ENCODE measurements at regions not wholly inside any gene's neighbourhood (a gene's known extent, or its start where the extent isn't known, plus 50 kb on each side); places are given as distances from the start of the nearest gene placed in this dataset.

DNA sequence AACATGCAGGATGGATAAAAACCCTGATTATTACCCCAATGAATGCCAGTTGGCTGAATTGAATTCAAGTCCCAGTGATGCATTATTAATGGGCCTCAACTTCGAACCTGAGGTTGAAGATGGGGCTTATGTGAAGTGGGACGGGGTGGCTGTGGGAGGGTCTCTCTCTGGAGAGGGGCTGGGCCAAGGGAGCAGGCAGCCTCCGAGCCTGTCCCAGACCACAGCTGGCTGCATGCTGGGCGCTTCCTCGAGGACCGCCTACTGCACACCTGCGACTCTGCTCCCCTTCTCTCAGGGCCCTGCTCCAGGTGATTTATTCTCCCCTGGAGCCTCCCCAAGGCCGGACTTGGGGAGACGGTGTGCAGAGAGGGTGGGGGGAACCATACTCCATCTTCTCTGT lies 568.3 kb downstream of the CCDC171 start:
- TF ChIP-seq, protein P1, sequence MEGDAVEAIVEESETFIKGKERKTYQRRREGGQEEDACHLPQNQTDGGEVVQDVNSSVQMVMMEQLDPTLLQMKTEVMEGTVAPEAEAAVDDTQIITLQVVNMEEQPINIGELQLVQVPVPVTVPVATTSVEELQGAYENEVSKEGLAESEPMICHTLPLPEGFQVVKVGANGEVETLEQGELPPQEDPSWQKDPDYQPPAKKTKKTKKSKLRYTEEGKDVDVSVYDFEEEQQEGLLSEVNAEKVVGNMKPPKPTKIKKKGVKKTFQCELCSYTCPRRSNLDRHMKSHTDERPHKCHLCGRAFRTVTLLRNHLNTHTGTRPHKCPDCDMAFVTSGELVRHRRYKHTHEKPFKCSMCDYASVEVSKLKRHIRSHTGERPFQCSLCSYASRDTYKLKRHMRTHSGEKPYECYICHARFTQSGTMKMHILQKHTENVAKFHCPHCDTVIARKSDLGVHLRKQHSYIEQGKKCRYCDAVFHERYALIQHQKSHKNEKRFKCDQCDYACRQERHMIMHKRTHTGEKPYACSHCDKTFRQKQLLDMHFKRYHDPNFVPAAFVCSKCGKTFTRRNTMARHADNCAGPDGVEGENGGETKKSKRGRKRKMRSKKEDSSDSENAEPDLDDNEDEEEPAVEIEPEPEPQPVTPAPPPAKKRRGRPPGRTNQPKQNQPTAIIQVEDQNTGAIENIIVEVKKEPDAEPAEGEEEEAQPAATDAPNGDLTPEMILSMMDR (IDR thresholded peaks at IDR 0.05; ENCODE audit: low read depth, low read length), result no peak
- TF ChIP-seq EZH2phosphoT487 (IDR thresholded peaks at IDR 0.05; ENCODE audit: low read depth), result no peak

Data from OCI-LY3 (cell line).